ENCODE measurements at regions not wholly inside any gene's neighbourhood (a gene's known extent, or its start where the extent isn't known, plus 50 kb on each side); places are given as distances from the start of the nearest gene placed in this dataset.

DNA sequence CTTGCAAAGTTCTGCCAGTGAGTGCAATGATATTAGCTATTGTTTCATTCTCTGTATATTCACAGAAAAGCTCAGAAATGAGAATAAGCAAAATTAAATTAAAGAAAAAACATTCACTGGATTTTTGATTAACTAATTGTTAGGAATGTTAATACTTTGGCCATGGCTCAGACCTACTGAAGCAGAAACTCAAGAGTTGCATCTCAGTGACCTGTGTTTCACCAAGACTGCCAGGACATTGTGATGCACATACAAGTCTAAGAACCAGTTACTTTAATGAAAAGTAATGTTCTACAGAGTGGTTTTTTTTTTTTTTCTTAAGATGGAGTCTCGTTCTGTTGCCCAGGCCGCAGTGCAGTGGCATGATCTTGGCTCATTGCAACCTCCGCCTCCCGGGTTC, 464.9 kb upstream of the NMUR2 start:
- Histone ChIP-seq H3K4me3 (ENCODE audit: control extremely low read depth in 1 of 5, extremely low read depth in 1 of 5, insufficient read depth in 1 of 5, low read depth in 2 of 5, low read length in 4 of 5) (no peak overlapping the region), H3K4me2 (replicated peaks; ENCODE audit: low read depth, low read length, poor library complexity, severe bottlenecking) (no peak overlapping the region), H3K9me3 (ENCODE audit: control extremely low read depth in 1 of 3, control insufficient read depth in 2 of 3, insufficient read depth in 1 of 3, low read length in 2 of 3) (peaks cover 0 to 4% (median 0%) of the 10 kb centered on the region in 3 donors), H4K20me1 (ENCODE audit: control insufficient read depth, insufficient read depth, low read length, poor library complexity, severe bottlenecking) (no peaks in the 10 kb centered on the region), H3K27ac (ENCODE audit: low read length in 2 of 2) (no peak overlapping the region), H3K4me1 (ENCODE audit: control insufficient read depth in 2 of 2, insufficient read depth in 2 of 2, low read length in 2 of 2) (no peaks in the 10 kb centered on the region), H3K9ac (ENCODE audit: low read length) (no peak overlapping the region), H3K79me2 (ENCODE audit: control insufficient read depth, insufficient read depth, low read length) (no peaks in the 10 kb centered on the region), H3K27me3 (replicated peaks in 1 of 4; ENCODE audit: control extremely low read depth in 1 of 4, control insufficient read depth in 3 of 4, insufficient read depth in 4 of 4, low read length in 3 of 4) (no peaks in the 10 kb centered on the region), H3K36me3 (replicated peaks in 1 of 2; ENCODE audit: control extremely low read depth in 1 of 2, control insufficient read depth in 1 of 2, extremely low read depth in 1 of 2, insufficient read depth in 2 of 2, low read length in 1 of 2) (no peaks in the 10 kb centered on the region), H2AFZ (ENCODE audit: insufficient read depth, low read depth, low read length, poor library complexity, severe bottlenecking) (no peak overlapping the region)
- Mint-ChIP-seq H3K4me1 (no peaks in the 10 kb centered on the region), H3K27ac (no peak overlapping the region), H3K9me3 (ENCODE audit: insufficient read depth) (peaks cover 4% of the 10 kb centered on the region), H3K4me3 (no peak overlapping the region), H3K27me3 (no peaks in the 10 kb centered on the region)
- intact Hi-C loops (cut with micrococcal nuclease) = no loop called here
- TF ChIP-seq, protein P1, sequence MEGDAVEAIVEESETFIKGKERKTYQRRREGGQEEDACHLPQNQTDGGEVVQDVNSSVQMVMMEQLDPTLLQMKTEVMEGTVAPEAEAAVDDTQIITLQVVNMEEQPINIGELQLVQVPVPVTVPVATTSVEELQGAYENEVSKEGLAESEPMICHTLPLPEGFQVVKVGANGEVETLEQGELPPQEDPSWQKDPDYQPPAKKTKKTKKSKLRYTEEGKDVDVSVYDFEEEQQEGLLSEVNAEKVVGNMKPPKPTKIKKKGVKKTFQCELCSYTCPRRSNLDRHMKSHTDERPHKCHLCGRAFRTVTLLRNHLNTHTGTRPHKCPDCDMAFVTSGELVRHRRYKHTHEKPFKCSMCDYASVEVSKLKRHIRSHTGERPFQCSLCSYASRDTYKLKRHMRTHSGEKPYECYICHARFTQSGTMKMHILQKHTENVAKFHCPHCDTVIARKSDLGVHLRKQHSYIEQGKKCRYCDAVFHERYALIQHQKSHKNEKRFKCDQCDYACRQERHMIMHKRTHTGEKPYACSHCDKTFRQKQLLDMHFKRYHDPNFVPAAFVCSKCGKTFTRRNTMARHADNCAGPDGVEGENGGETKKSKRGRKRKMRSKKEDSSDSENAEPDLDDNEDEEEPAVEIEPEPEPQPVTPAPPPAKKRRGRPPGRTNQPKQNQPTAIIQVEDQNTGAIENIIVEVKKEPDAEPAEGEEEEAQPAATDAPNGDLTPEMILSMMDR (IDR thresholded peaks at IDR 0.05) = no peak
- TF ChIP-seq EZH2 (IDR thresholded peaks at IDR 0.05; ENCODE audit: borderline replicate concordance, insufficient read depth, low read depth, low read length, poor library complexity, severe bottlenecking) = no peak
- ChIA-PET CTCF (no interaction called here), POLR2A (no interaction called here)
- DNase-seq (no peak), ATAC-seq (ENCODE audit: low read depth) (no peak)
- WGBS (ENCODE audit: insufficient coverage) = no CpG with 5 or more reads among the region's 4 CpGs

- no peak for DNase-seq
- Histone ChIP-seq H3K79me2 (ENCODE audit: control insufficient read depth, insufficient read depth, low read length) (no peaks in the 10 kb centered on the region), H2AFZ (ENCODE audit: insufficient read depth, low read depth, low read length, poor library complexity, severe bottlenecking) (no peak overlapping the region), H3K4me3 (ENCODE audit: control extremely low read depth in 1 of 5, extremely low read depth in 1 of 5, insufficient read depth in 1 of 5, low read depth in 2 of 5, low read length in 4 of 5) (no peak overlapping the region), H3K36me3 (replicated peaks in 1 of 2; ENCODE audit: control extremely low read depth in 1 of 2, control insufficient read depth in 1 of 2, extremely low read depth in 1 of 2, insufficient read depth in 2 of 2, low read length in 1 of 2) (no peaks in the 10 kb centered on the region), H3K9ac (ENCODE audit: low read length) (no peak overlapping the region), H3K27ac (ENCODE audit: low read length in 2 of 2) (no peak overlapping the region), H3K4me2 (replicated peaks; ENCODE audit: low read depth, low read length, poor library complexity, severe bottlenecking) (no peak overlapping the region), H3K4me1 (ENCODE audit: control insufficient read depth in 2 of 2, insufficient read depth in 2 of 2, low read length in 2 of 2) (no peaks in the 10 kb centered on the region), H4K20me1 (ENCODE audit: control insufficient read depth, insufficient read depth, low read length, poor library complexity, severe bottlenecking) (no peaks in the 10 kb centered on the region), H3K9me3 (ENCODE audit: control extremely low read depth in 1 of 3, control insufficient read depth in 2 of 3, insufficient read depth in 1 of 3, low read length in 2 of 3) (no peaks in the 10 kb centered on the region), H3K27me3 (replicated peaks in 1 of 4; ENCODE audit: control extremely low read depth in 1 of 4, control insufficient read depth in 3 of 4, insufficient read depth in 4 of 4, low read length in 3 of 4) (no peaks in the 10 kb centered on the region)
- ATAC-seq (ENCODE audit: low read depth) = no peak
- no CpG with 5 or more reads among the region's 2 CpGs for WGBS (ENCODE audit: insufficient coverage)
- TF ChIP-seq, protein P1 (IDR thresholded peaks at IDR 0.05) = no peak
- TF ChIP-seq EZH2 (IDR thresholded peaks at IDR 0.05; ENCODE audit: borderline replicate concordance, insufficient read depth, low read depth, low read length, poor library complexity, severe bottlenecking) = no peak
- intact Hi-C loops (cut with micrococcal nuclease) = no loop called here
- ChIA-PET CTCF (no interaction called here), POLR2A (no interaction called here)
- Mint-ChIP-seq H3K9me3 (ENCODE audit: insufficient read depth) (no peaks in the 10 kb centered on the region), H3K4me1 (no peaks in the 10 kb centered on the region), H3K27me3 (no peaks in the 10 kb centered on the region), H3K27ac (no peak overlapping the region), H3K4me3 (no peak overlapping the region)
These were observed 477.5 kb upstream of the NMUR2 start for GRCh38 chr5:152882621-152883020.
